Coronary artery (tissue), 2 donors: ENCODE measurements at regions not wholly inside any gene's neighbourhood (a gene's known extent, or its start where the extent isn't known, plus 50 kb on each side); places are given as distances from the start of the nearest gene placed in this dataset.

Source experiments
- DNase-seq: peaks from one replicate; pipeline ENCODE4 v3.0.0-alpha.2; 2017; ENCODE audit warnings: low spot score
- H3K27ac ChIP-seq, 2 donors: fragments of 200-600 bp; sonication (generic); one replicate each; pipeline ENCODE4 v1.5.1; 2016 to 2019
- H3K4me3 ChIP-seq: fragments of 200-600 bp; sonication (generic); 2 replicates; pipeline ENCODE4 v1.5.1; 2016; ENCODE audit warnings: mild to moderate bottlenecking, moderate library complexity
- TF ChIP-seq, protein P1 (sequence below): fragments of 200-600 bp; sonication (generic); IDR thresholded peaks from one replicate; pipeline ENCODE4 v1.5.1; 2019; ENCODE audit warnings: antibody characterized with exemption

DNA sequence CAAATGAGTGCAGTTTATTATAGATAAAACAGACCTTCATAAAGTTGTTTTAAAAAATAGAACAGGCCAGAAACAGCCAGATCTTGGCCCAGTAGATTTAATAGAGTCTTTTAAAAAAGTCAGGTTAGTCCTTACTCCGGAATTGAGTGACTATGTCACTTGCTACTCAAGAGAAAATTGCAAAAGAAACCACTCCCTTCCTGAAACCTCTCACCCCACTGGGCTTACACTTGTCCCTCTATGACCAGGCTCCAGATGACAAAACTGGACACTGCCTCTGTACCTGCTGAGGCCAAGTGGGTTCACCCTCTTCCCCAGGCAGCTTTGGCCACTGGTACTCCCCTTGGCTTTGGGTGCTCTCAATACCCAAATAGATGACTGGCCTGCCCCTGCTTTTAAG lies 357.2 kb upstream of the TRPC7 start:
- no peak overlapping the region for H3K27ac ChIP-seq
- no peak for DNase-seq
- H3K4me3 ChIP-seq, result no peak overlapping the region
- TF ChIP-seq, protein P1, sequence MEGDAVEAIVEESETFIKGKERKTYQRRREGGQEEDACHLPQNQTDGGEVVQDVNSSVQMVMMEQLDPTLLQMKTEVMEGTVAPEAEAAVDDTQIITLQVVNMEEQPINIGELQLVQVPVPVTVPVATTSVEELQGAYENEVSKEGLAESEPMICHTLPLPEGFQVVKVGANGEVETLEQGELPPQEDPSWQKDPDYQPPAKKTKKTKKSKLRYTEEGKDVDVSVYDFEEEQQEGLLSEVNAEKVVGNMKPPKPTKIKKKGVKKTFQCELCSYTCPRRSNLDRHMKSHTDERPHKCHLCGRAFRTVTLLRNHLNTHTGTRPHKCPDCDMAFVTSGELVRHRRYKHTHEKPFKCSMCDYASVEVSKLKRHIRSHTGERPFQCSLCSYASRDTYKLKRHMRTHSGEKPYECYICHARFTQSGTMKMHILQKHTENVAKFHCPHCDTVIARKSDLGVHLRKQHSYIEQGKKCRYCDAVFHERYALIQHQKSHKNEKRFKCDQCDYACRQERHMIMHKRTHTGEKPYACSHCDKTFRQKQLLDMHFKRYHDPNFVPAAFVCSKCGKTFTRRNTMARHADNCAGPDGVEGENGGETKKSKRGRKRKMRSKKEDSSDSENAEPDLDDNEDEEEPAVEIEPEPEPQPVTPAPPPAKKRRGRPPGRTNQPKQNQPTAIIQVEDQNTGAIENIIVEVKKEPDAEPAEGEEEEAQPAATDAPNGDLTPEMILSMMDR, result no peak

DNA sequence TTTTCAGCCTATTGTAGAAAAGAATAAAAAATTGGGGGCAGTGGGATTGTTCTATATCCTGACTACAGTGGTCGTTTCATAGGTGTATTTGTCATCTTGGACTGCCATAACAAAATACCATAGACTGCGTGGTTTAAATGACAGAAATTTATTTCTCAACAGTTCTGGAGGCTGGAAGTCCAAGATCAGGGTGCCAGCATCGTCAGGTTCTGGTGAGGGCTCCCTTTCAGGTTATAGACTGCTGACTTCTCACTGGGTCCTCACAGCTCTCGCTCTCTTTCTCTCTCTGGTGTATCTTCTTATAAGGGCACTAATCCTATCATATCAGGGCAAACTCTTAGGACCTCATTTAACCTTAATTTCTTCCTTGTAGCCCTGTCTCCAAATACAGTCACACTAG lies 356.7 kb upstream of the TRPC7 start:
- TF ChIP-seq, protein P1, result no peak
- Histone ChIP-seq H3K27ac (no peak overlapping the region), H3K4me3 (no peak overlapping the region)
- no peak for DNase-seq

GRCh38 chr5:136720674-136721073 lies 355.3 kb upstream of the TRPC7 start:
- no peak overlapping the region for H3K27ac ChIP-seq
- H3K4me3 ChIP-seq, result no peak overlapping the region
- TF ChIP-seq, protein P1, result no peak
- DNase-seq, result no peak

GRCh38 chr5:136717917-136718316 lies 352.6 kb upstream of the TRPC7 start:
- no peak overlapping the region for H3K27ac ChIP-seq
- no peak for DNase-seq
- TF ChIP-seq, protein P1, result no peak
- H3K4me3 ChIP-seq, result no peak overlapping the region

DNA sequence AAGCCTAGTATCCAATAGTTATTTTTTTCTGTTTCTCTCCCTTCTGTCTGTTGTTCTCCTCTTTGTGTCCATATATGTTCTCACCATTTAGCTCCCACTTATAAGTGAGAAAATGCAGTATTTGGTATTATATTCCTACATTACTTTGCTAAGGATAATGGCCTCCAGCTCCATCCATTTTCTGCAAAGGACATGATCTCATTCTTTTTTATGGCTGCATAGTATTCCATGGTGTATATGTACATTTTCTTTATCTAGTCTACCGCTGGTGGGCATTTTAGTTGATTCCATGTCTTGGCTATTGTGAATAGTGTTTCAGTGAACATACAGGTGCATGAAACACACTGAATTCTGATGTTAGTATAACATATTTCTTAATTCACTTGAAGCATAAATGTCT lies 348.9 kb upstream of the TRPC7 start:
- TF ChIP-seq, protein P1, result no peak
- H3K4me3 ChIP-seq, result no peak overlapping the region
- DNase-seq, result no peak
- H3K27ac ChIP-seq, result no peak overlapping the region

DNA sequence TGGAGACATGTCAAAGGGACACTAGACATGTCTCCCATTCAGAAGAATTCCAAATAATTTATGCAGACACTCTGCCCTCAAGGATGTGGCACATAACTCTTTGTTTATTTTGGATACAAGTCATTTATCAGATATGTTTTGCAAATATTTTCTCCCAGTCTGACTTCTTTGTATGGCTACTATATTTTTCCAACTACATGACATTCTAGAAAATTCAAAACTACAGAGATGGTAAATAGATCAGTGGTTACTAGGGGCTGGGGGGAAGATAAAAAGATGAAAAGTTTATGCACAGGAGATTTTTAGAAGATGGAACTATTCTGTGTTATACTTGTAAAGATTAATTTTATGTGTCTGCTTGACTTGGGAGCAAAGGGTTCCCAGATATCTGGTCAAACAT lies 347.3 kb upstream of the TRPC7 start:
- TF ChIP-seq, protein P1, result no peak

GRCh38 chr5:136710834-136711233 lies 345.5 kb upstream of the TRPC7 start:
- TF ChIP-seq, protein P1, result no peak
- no peak for DNase-seq
- H3K27ac ChIP-seq, result no peak overlapping the region
- no peak overlapping the region for H3K4me3 ChIP-seq

More for the DNA sequence above, 347.3 kb upstream of the TRPC7 start:
- Histone ChIP-seq H3K27ac (no peak overlapping the region), H3K4me3 (no peak overlapping the region)
- DNase-seq, result no peak
